Endothelial cell (in vitro differentiated cells): ENCODE measurements at regions not wholly inside any gene's neighbourhood (a gene's known extent, or its start where the extent isn't known, plus 50 kb on each side); places are given as distances from the start of the nearest gene placed in this dataset.

Experiments
- DNase-seq: peaks from one replicate; pipeline ENCODE4 v3.0.0; 2021; ENCODE audit warnings: low spot score
- H3K27ac Mint-ChIP-seq: one replicate; pipeline ENCODE4 v1.8.0; 2021; ENCODE audit warnings: mixed read lengths, inconsistent platforms; ENCODE audit not compliant: unreplicated experiment
- H3K27me3 Mint-ChIP-seq: one replicate; pipeline ENCODE4 v1.8.0; 2021; ENCODE audit warnings: mild to moderate bottlenecking, moderate library complexity, mixed read lengths, inconsistent platforms; ENCODE audit not compliant: unreplicated experiment
- H3K36me3 Mint-ChIP-seq: one replicate; pipeline ENCODE4 v1.8.0; 2021; ENCODE audit warnings: mild to moderate bottlenecking, low read depth, mixed read lengths, inconsistent platforms; ENCODE audit not compliant: unreplicated experiment
- H3K4me1 Mint-ChIP-seq: one replicate; pipeline ENCODE4 v1.8.0; 2021; ENCODE audit warnings: mild to moderate bottlenecking, mixed read lengths, inconsistent platforms; ENCODE audit not compliant: unreplicated experiment
- H3K4me3 Mint-ChIP-seq: one replicate; pipeline ENCODE4 v1.8.0; 2021; ENCODE audit warnings: mild to moderate bottlenecking, mixed read lengths, inconsistent platforms; ENCODE audit not compliant: unreplicated experiment
- H3K9me3 Mint-ChIP-seq: one replicate; pipeline ENCODE4 v1.8.0; 2021; ENCODE audit warnings: mixed read lengths, inconsistent platforms; ENCODE audit not compliant: unreplicated experiment
- CTCF ChIP-seq: fragments of 200-600 bp; sonication (generic); IDR thresholded peaks from one replicate; pipeline ENCODE4 v1.5.0; 2021; ENCODE audit warnings: antibody characterized with exemption; ENCODE audit not compliant: unreplicated experiment

GRCh38 chr3:34012102-34012461, 213.7 kb downstream of the PDCD6IP start:
- no peak for DNase-seq
- Mint-ChIP-seq H3K4me3 (no peak overlapping the region), H3K36me3 (no peaks in the 10 kb centered on the region), H3K4me1 (no peaks in the 10 kb centered on the region), H3K27me3 (no peaks in the 10 kb centered on the region), H3K27ac (no peak overlapping the region), H3K9me3 (no peaks in the 10 kb centered on the region)
- no peak for TF ChIP-seq CTCF

GRCh38 chr3:34013818-34014570, 215.6 kb downstream of the PDCD6IP start:
- peaks cover 1% of the 10 kb centered on the region for H3K27me3 Mint-ChIP-seq
- no peak for DNase-seq
- no peak overlapping the region for H3K4me3 Mint-ChIP-seq
- H3K27ac Mint-ChIP-seq, result no peak overlapping the region
- peaks cover 3% of the 10 kb centered on the region for H3K4me1 Mint-ChIP-seq
- no peaks in the 10 kb centered on the region for H3K36me3 Mint-ChIP-seq
- TF ChIP-seq CTCF, result no peak
- no peaks in the 10 kb centered on the region for H3K9me3 Mint-ChIP-seq

- no peak overlapping the region for H3K27ac Mint-ChIP-seq
- H3K4me1 Mint-ChIP-seq, result peaks cover 3% of the 10 kb centered on the region
- peaks cover 1% of the 10 kb centered on the region for H3K27me3 Mint-ChIP-seq
- H3K4me3 Mint-ChIP-seq, result no peak overlapping the region
- DNase-seq, result peak; percentile 15
- no peaks in the 10 kb centered on the region for H3K36me3 Mint-ChIP-seq
- no peaks in the 10 kb centered on the region for H3K9me3 Mint-ChIP-seq
- TF ChIP-seq CTCF, result no peak
Measured at GRCh38 chr3:34015204-34016142, 217.0 kb downstream of the PDCD6IP start.

GRCh38 chr3:34016925-34017587, 218.6 kb downstream of the PDCD6IP start:
- Mint-ChIP-seq H3K9me3 (no peaks in the 10 kb centered on the region), H3K27me3 (peaks cover 1% of the 10 kb centered on the region), H3K27ac (no peak overlapping the region), H3K4me1 (peaks cover 3% of the 10 kb centered on the region), H3K4me3 (no peak overlapping the region), H3K36me3 (no peaks in the 10 kb centered on the region)
- DNase-seq, result no peak
- no peak for TF ChIP-seq CTCF
